HEK293 (cell line): ENCODE measurements at regions not wholly inside any gene's neighbourhood (a gene's known extent, or its start where the extent isn't known, plus 50 kb on each side); places are given as distances from the start of the nearest gene placed in this dataset.

Experiments
- CTCF ChIA-PET: fragments of 350-600 bp; formaldehyde crosslinking; extraction: SDS; loops from one replicate; lab custom pipeline; 2021; ENCODE audit warnings: antibody characterized with exemption; lab: Yijun Ruan, JAX
- POLR2A ChIA-PET: fragments of 300-600 bp; formaldehyde crosslinking; extraction: SDS; loops from one replicate; lab custom pipeline; 2020; ENCODE audit warnings: antibody characterized with exemption, inconsistent platforms; lab: Yijun Ruan, JAX
- H3K27ac ChIP-seq: fragments of 200-500 bp; sonication (Bioruptor generic); 2 replicates; pipeline ENCODE4 v1.5.1; 2014; ENCODE audit warnings: low read depth, low read length, control low read depth, inconsistent platforms; ENCODE audit errors: extremely low read depth
- H3K36me3 ChIP-seq, 2 experiments: fragments of 200-500 bp in 1 of 2; sonication (Bioruptor generic) in 1 of 2; 1 replicate in 1 of 2; 2 replicates in 1 of 2; pipeline ENCODE4 v1.5.1; 2014 to 2017; ENCODE audit warnings: inconsistent platforms in 2 of 2, low read length in 2 of 2; ENCODE audit not compliant: control insufficient read depth in 2 of 2, insufficient read depth in 1 of 2
- H3K4me1 ChIP-seq: fragments of 200-500 bp; sonication (Bioruptor generic); 2 replicates; pipeline ENCODE4 v1.5.1; 2014; ENCODE audit warnings: mild to moderate bottlenecking, low read length, inconsistent platforms; ENCODE audit not compliant: control insufficient read depth, insufficient read depth
- H3K4me3 ChIP-seq: 2 replicates; pipeline ENCODE4 v1.5.1; 2011; ENCODE audit warnings: low read depth, mild to moderate bottlenecking, control low read depth, low read length, moderate library complexity
- H3K9me3 ChIP-seq: fragments of 200-500 bp; sonication (Bioruptor generic); 2 replicates; pipeline ENCODE4 v1.5.1; 2014; ENCODE audit warnings: low read depth, low read length, inconsistent platforms; ENCODE audit not compliant: control insufficient read depth, insufficient read depth
- BCL11A ChIP-seq: fragments of 450-650 bp; formaldehyde crosslinking; IDR thresholded peaks from 2 replicates; pipeline ENCODE4 v1.5.1; 2016; ENCODE audit warnings: low read depth, missing biosample characterization, missing genetic modification characterization
- YY2 ChIP-seq: fragments of 450-650 bp; formaldehyde crosslinking; IDR thresholded peaks from 2 replicates; pipeline ENCODE4 v1.5.1; 2016; ENCODE audit warnings: missing biosample characterization, missing genetic modification characterization
- ZBTB21 ChIP-seq: fragments of 450-650 bp; formaldehyde crosslinking; IDR thresholded peaks from 2 replicates; pipeline ENCODE4 v1.5.1; 2017; ENCODE audit warnings: missing biosample characterization, missing genetic modification characterization
- ZNF112 ChIP-seq: fragments of 450-650 bp; formaldehyde crosslinking; IDR thresholded peaks from 2 replicates; pipeline ENCODE4 v1.5.0; 2017; ENCODE audit warnings: missing biosample characterization, missing genetic modification characterization
- ZNF121 ChIP-seq: fragments of 450-650 bp; formaldehyde crosslinking; IDR thresholded peaks from 2 replicates; pipeline ENCODE4 v1.5.1; 2016; ENCODE audit warnings: missing biosample characterization, missing genetic modification characterization
- ZNF175 ChIP-seq: fragments of 450-650 bp; formaldehyde crosslinking; IDR thresholded peaks from 2 replicates; pipeline ENCODE4 v1.5.1; 2016; ENCODE audit warnings: missing biosample characterization, missing genetic modification characterization
- ZNF184 ChIP-seq: fragments of 450-650 bp; IDR thresholded peaks from 2 replicates; pipeline ENCODE4 v1.5.1; 2018; ENCODE audit warnings: missing biosample characterization, mild to moderate bottlenecking, missing genetic modification characterization
- ZNF19 ChIP-seq: fragments of 450-650 bp; formaldehyde crosslinking; IDR thresholded peaks from 2 replicates; pipeline ENCODE4; 2016; ENCODE audit warnings: missing biosample characterization, missing genetic modification characterization, low read depth
- ZNF37A ChIP-seq: fragments of 450-650 bp; IDR thresholded peaks from 2 replicates; pipeline ENCODE4 v1.5.1; 2018; ENCODE audit warnings: missing biosample characterization, missing genetic modification characterization
- ZNF426 ChIP-seq: fragments of 450-650 bp; formaldehyde crosslinking; IDR thresholded peaks from 2 replicates; pipeline ENCODE4 v1.5.1; 2017; ENCODE audit warnings: missing biosample characterization, missing genetic modification characterization, mild to moderate bottlenecking, inconsistent platforms, moderate library complexity
- ZNF544 ChIP-seq: fragments of 450-650 bp; formaldehyde crosslinking; IDR thresholded peaks from 2 replicates; pipeline ENCODE4 v1.5.0; 2017; ENCODE audit warnings: missing biosample characterization, missing genetic modification characterization
- ZNF555 ChIP-seq: fragments of 450-650 bp; formaldehyde crosslinking; conservative IDR thresholded peaks from 2 replicates; pipeline ENCODE4 v1.5.1; 2017; ENCODE audit warnings: missing biosample characterization, mild to moderate bottlenecking, missing genetic modification characterization, inconsistent platforms
- ZNF560 ChIP-seq: fragments of 450-650 bp; formaldehyde crosslinking; IDR thresholded peaks from 2 replicates; pipeline ENCODE4 v1.5.1; 2017; ENCODE audit warnings: missing biosample characterization, missing genetic modification characterization, borderline replicate concordance
- ZNF660 ChIP-seq: fragments of 450-650 bp; IDR thresholded peaks from 2 replicates; pipeline ENCODE4 v1.5.1; 2018; ENCODE audit warnings: missing biosample characterization, mild to moderate bottlenecking, missing genetic modification characterization
- ZNF670 ChIP-seq: fragments of 450-650 bp; formaldehyde crosslinking; IDR thresholded peaks from 2 replicates; pipeline ENCODE4 v1.5.1; 2016; ENCODE audit warnings: missing biosample characterization, missing genetic modification characterization, low read depth
- ZNF837 ChIP-seq: fragments of 450-650 bp; formaldehyde crosslinking; IDR thresholded peaks from 2 replicates; pipeline ENCODE4 v1.5.1; 2016; ENCODE audit warnings: missing biosample characterization, missing genetic modification characterization
- ZSCAN16 ChIP-seq: fragments of 450-650 bp; formaldehyde crosslinking; IDR thresholded peaks from 2 replicates; pipeline ENCODE4 v1.5.1; 2016; ENCODE audit warnings: missing biosample characterization, missing genetic modification characterization
- TF ChIP-seq, protein P1 (sequence below): fragments of 450-650 bp; formaldehyde crosslinking; IDR thresholded peaks from 2 replicates; pipeline ENCODE4 v1.5.1; 2016; ENCODE audit warnings: missing biosample characterization, missing genetic modification characterization
- TF ChIP-seq, protein P2 (sequence below): fragments of 450-650 bp; formaldehyde crosslinking; IDR thresholded peaks from 2 replicates; pipeline ENCODE4 v1.5.1; 2016; ENCODE audit warnings: missing biosample characterization, missing genetic modification characterization
- TF ChIP-seq, protein P3 (sequence below): fragments of 450-650 bp; formaldehyde crosslinking; IDR thresholded peaks from 2 replicates; pipeline ENCODE4 v1.5.1; 2017; ENCODE audit warnings: missing biosample characterization, missing genetic modification characterization
- TF ChIP-seq, protein P4 (sequence below): fragments of 450-650 bp; IDR thresholded peaks from 2 replicates; pipeline ENCODE4 v1.5.1; 2018; ENCODE audit warnings: missing biosample characterization, mild to moderate bottlenecking, missing genetic modification characterization
- TF ChIP-seq, protein P5 (sequence below): fragments of 450-650 bp; formaldehyde crosslinking; IDR thresholded peaks from 2 replicates; pipeline ENCODE4 v1.5.1; 2017; ENCODE audit warnings: missing biosample characterization, missing genetic modification characterization

DNA sequence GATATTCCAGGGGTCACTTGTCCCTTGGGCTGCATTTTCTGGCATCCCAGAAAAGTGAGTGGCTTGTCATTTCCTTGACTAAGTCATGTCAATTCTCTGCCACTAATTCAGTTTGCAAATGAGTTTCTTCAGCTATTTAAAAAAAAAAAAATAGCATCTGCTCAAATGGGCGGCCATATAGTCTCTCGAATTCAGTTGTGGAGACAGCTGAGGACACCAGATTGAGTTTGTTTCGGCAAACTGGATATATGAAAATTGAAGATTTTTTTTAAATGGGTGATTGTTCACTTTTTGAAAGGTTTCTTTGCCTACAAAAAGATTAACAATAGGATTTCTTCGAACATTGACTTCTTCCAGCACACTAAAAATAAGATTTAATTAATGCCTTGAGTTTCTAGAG lies 96.3 kb upstream of the TIAM2 start (continued):
- TF ChIP-seq, protein P1, sequence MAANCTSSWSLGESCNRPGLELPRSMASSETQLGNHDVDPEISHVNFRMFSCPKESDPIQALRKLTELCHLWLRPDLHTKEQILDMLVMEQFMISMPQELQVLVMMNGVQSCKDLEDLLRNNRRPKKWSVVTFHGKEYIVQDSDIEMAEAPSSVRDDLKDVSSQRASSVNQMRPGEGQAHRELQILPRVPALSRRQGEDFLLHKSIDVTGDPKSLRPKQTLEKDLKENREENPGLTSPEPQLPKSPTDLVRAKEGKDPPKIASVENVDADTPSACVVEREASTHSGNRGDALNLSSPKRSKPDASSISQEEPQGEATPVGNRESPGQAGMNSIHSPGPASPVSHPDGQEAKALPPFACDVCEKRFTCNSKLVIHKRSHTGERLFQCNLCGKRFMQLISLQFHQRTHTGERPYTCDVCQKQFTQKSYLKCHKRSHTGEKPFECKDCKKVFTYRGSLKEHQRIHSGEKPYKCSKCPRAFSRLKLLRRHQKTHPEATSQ: no peak
- TF ChIP-seq ZNF670 (no peak), ZNF19 (tag by site-specific recombination) (no peak)

DNA sequence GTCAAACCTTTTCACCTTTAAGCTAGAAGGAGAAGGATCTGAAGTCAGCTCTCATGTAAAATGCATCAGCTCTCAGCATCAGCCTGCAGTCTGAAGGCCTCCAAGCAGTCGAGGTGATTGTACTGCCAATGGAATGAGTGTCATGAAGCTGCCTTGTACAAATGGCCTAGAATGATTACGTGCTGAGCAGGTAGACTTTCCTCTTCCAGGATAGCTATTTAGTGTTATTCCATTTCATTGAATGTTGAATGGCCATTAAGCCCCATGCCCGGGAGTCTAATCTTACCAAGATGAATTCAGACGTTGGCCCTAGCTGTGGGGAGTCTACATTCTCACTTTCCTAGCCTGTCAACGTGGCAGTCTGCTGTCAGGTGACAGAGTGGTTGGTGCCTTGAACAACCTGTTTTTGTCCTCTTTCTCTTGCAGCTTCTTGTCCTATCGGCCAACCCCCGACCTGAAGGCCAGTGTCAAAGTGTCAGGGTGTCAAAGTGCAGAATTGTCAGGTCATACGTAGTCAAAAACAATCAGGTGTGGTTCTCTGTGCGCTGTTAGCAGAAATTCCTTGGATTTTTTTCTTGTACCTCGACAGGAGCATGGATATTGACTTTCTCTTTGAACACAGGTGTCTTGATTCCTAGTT lies 95.2 kb upstream of the TIAM2 start:
- TF ChIP-seq ZSCAN16: no peak
- TF ChIP-seq, protein P2, sequence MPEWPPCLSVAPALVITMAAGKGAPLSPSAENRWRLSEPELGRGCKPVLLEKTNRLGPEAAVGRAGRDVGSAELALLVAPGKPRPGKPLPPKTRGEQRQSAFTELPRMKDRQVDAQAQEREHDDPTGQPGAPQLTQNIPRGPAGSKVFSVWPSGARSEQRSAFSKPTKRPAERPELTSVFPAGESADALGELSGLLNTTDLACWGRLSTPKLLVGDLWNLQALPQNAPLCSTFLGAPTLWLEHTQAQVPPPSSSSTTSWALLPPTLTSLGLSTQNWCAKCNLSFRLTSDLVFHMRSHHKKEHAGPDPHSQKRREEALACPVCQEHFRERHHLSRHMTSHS (tag by site-specific recombination): no peak
- TF ChIP-seq ZNF112 (tag by site-specific recombination): no peak
- no peak for TF ChIP-seq ZNF426 (tag by site-specific recombination)
- TF ChIP-seq ZNF670: no peak
- no peak for TF ChIP-seq ZBTB21 (tag by site-specific recombination)
- TF ChIP-seq YY2 (tag by site-specific recombination): no peak
- no peak for TF ChIP-seq ZNF37A (tag by site-specific recombination)
- TF ChIP-seq ZNF555: no peak
- no peak for TF ChIP-seq ZNF175
- no peak for TF ChIP-seq ZNF184 (tag by site-specific recombination)
- TF ChIP-seq, protein P3, sequence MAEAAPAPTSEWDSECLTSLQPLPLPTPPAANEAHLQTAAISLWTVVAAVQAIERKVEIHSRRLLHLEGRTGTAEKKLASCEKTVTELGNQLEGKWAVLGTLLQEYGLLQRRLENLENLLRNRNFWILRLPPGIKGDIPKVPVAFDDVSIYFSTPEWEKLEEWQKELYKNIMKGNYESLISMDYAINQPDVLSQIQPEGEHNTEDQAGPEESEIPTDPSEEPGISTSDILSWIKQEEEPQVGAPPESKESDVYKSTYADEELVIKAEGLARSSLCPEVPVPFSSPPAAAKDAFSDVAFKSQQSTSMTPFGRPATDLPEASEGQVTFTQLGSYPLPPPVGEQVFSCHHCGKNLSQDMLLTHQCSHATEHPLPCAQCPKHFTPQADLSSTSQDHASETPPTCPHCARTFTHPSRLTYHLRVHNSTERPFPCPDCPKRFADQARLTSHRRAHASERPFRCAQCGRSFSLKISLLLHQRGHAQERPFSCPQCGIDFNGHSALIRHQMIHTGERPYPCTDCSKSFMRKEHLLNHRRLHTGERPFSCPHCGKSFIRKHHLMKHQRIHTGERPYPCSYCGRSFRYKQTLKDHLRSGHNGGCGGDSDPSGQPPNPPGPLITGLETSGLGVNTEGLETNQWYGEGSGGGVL (tag by site-specific recombination): no peak
- no peak for TF ChIP-seq ZNF121 (tag by site-specific recombination)
- no peak for TF ChIP-seq ZNF560
- TF ChIP-seq ZNF837: no peak
- TF ChIP-seq ZNF660 (tag by site-specific recombination): no peak
- TF ChIP-seq BCL11A: no peak
- no peak for TF ChIP-seq ZNF544
- TF ChIP-seq, protein P4, sequence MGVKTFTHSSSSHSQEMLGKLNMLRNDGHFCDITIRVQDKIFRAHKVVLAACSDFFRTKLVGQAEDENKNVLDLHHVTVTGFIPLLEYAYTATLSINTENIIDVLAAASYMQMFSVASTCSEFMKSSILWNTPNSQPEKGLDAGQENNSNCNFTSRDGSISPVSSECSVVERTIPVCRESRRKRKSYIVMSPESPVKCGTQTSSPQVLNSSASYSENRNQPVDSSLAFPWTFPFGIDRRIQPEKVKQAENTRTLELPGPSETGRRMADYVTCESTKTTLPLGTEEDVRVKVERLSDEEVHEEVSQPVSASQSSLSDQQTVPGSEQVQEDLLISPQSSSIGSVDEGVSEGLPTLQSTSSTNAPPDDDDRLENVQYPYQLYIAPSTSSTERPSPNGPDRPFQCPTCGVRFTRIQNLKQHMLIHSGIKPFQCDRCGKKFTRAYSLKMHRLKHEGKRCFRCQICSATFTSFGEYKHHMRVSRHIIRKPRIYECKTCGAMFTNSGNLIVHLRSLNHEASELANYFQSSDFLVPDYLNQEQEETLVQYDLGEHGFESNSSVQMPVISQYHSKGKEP: no peak
- TF ChIP-seq, protein P5, sequence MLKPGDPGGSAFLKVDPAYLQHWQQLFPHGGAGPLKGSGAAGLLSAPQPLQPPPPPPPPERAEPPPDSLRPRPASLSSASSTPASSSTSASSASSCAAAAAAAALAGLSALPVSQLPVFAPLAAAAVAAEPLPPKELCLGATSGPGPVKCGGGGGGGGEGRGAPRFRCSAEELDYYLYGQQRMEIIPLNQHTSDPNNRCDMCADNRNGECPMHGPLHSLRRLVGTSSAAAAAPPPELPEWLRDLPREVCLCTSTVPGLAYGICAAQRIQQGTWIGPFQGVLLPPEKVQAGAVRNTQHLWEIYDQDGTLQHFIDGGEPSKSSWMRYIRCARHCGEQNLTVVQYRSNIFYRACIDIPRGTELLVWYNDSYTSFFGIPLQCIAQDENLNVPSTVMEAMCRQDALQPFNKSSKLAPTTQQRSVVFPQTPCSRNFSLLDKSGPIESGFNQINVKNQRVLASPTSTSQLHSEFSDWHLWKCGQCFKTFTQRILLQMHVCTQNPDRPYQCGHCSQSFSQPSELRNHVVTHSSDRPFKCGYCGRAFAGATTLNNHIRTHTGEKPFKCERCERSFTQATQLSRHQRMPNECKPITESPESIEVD (tag by site-specific recombination): no peak
- CTCF ChIA-PET: interaction anchor here (0.7 to 3.0 kb wide), 3 partner anchors 28 to 1911 kb away, joined by 3 to 13 read pairs (median 3); no protein-coding TSS in a partner anchor
- H3K9me3 ChIP-seq: no peaks in the 10 kb centered on the region
- H3K4me1 ChIP-seq: no peaks in the 10 kb centered on the region
- POLR2A ChIA-PET: no interaction called here
- H3K36me3 ChIP-seq: no peaks in the 10 kb centered on the region
- no peak overlapping the region for H3K4me3 ChIP-seq
- H3K27ac ChIP-seq: no peak overlapping the region
